WTC11 (cell line): ENCODE measurements at regions not wholly inside any gene's neighbourhood (a gene's known extent, or its start where the extent isn't known, plus 50 kb on each side); places are given as distances from the start of the nearest gene placed in this dataset.

ENCODE experiments used
- GABPB1 ChIP-seq: sonication (generic); formaldehyde crosslinking; IDR thresholded peaks from 2 replicates; pipeline ENCODE4 v1.8.1; 2023; ENCODE audit warnings: mild to moderate bottlenecking, missing genetic modification reagents
- NFYB ChIP-seq: sonication (generic); formaldehyde crosslinking; conservative IDR thresholded peaks from 2 replicates; pipeline ENCODE4 v1.8.0; 2022; ENCODE audit warnings: low read depth, missing genetic modification reagents
- NR2C2 ChIP-seq: sonication (generic); formaldehyde crosslinking; IDR thresholded peaks from 2 replicates; pipeline ENCODE4 v1.8.0; 2022; ENCODE audit warnings: mild to moderate bottlenecking, missing genetic modification reagents
- SP1 ChIP-seq: sonication (generic); formaldehyde crosslinking; conservative IDR thresholded peaks from 2 replicates; pipeline ENCODE4 v1.8.1; 2022; ENCODE audit warnings: missing genetic modification reagents
- TF ChIP-seq, protein P1 (sequence below): fragments of 200-600 bp; IDR thresholded peaks from 2 replicates; pipeline ENCODE4 v1.8.0; 2022; ENCODE audit warnings: antibody characterized with exemption
- TF ChIP-seq, protein P2 (sequence below): sonication (generic); formaldehyde crosslinking; IDR thresholded peaks from 2 replicates; pipeline ENCODE4 v1.8.1; 2022; ENCODE audit warnings: mild to moderate bottlenecking, missing genetic modification reagents, moderate library complexity, borderline replicate concordance
- TF ChIP-seq, protein P3 (sequence below): sonication (generic); formaldehyde crosslinking; IDR thresholded peaks from 2 replicates; pipeline ENCODE4 v1.8.1; 2023; ENCODE audit warnings: mild to moderate bottlenecking, missing genetic modification reagents
- TF ChIP-seq, protein P4 (sequence below): sonication (generic); formaldehyde crosslinking; IDR thresholded peaks from 2 replicates; pipeline ENCODE4 v1.8.1; 2023; ENCODE audit warnings: mild to moderate bottlenecking, missing genetic modification reagents, borderline replicate concordance
- TF ChIP-seq, protein P5 (sequence below): sonication (generic); formaldehyde crosslinking; IDR thresholded peaks from 2 replicates; pipeline ENCODE4 v1.8.1; 2022; ENCODE audit warnings: low read depth, missing genetic modification reagents, borderline replicate concordance
- TF ChIP-seq, protein P6 (sequence below): sonication (generic); formaldehyde crosslinking; IDR thresholded peaks from 2 replicates; pipeline ENCODE4 v1.8.0; 2022; ENCODE audit warnings: mild to moderate bottlenecking, missing genetic modification reagents
- TF ChIP-seq, protein P7 (sequence below): sonication (generic); formaldehyde crosslinking; IDR thresholded peaks from 2 replicates; pipeline ENCODE4 v1.8.0; 2022; ENCODE audit warnings: mild to moderate bottlenecking, missing genetic modification reagents

DNA sequence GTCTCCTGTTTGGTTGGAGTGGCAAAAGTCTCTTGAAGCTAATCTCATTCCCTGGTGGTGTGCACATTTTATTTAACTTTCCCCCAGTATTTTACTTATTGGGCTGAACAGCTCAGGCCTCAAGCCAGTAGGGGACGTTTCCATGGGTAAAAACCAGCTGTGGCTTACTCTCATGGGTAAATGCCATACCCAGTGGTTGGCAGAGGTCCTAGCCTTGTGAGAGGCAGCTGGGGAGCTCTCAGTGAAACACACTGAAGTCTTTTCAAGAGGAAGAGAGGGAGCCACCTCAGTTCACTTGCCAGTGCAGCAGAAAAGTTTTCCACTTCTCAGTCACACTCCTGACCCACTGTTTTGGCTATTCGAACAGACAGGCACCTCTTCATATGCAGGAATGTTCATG is 1964.2 kb downstream of the ARAP2 start:
- TF ChIP-seq, protein P1, sequence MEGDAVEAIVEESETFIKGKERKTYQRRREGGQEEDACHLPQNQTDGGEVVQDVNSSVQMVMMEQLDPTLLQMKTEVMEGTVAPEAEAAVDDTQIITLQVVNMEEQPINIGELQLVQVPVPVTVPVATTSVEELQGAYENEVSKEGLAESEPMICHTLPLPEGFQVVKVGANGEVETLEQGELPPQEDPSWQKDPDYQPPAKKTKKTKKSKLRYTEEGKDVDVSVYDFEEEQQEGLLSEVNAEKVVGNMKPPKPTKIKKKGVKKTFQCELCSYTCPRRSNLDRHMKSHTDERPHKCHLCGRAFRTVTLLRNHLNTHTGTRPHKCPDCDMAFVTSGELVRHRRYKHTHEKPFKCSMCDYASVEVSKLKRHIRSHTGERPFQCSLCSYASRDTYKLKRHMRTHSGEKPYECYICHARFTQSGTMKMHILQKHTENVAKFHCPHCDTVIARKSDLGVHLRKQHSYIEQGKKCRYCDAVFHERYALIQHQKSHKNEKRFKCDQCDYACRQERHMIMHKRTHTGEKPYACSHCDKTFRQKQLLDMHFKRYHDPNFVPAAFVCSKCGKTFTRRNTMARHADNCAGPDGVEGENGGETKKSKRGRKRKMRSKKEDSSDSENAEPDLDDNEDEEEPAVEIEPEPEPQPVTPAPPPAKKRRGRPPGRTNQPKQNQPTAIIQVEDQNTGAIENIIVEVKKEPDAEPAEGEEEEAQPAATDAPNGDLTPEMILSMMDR: no peak
- TF ChIP-seq, protein P2, sequence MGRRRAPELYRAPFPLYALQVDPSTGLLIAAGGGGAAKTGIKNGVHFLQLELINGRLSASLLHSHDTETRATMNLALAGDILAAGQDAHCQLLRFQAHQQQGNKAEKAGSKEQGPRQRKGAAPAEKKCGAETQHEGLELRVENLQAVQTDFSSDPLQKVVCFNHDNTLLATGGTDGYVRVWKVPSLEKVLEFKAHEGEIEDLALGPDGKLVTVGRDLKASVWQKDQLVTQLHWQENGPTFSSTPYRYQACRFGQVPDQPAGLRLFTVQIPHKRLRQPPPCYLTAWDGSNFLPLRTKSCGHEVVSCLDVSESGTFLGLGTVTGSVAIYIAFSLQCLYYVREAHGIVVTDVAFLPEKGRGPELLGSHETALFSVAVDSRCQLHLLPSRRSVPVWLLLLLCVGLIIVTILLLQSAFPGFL (CRISPR knock-in tag): no peak
- TF ChIP-seq, protein P3, sequence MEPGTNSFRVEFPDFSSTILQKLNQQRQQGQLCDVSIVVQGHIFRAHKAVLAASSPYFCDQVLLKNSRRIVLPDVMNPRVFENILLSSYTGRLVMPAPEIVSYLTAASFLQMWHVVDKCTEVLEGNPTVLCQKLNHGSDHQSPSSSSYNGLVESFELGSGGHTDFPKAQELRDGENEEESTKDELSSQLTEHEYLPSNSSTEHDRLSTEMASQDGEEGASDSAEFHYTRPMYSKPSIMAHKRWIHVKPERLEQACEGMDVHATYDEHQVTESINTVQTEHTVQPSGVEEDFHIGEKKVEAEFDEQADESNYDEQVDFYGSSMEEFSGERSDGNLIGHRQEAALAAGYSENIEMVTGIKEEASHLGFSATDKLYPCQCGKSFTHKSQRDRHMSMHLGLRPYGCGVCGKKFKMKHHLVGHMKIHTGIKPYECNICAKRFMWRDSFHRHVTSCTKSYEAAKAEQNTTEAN (CRISPR knock-in tag): no peak
- TF ChIP-seq, protein P4, sequence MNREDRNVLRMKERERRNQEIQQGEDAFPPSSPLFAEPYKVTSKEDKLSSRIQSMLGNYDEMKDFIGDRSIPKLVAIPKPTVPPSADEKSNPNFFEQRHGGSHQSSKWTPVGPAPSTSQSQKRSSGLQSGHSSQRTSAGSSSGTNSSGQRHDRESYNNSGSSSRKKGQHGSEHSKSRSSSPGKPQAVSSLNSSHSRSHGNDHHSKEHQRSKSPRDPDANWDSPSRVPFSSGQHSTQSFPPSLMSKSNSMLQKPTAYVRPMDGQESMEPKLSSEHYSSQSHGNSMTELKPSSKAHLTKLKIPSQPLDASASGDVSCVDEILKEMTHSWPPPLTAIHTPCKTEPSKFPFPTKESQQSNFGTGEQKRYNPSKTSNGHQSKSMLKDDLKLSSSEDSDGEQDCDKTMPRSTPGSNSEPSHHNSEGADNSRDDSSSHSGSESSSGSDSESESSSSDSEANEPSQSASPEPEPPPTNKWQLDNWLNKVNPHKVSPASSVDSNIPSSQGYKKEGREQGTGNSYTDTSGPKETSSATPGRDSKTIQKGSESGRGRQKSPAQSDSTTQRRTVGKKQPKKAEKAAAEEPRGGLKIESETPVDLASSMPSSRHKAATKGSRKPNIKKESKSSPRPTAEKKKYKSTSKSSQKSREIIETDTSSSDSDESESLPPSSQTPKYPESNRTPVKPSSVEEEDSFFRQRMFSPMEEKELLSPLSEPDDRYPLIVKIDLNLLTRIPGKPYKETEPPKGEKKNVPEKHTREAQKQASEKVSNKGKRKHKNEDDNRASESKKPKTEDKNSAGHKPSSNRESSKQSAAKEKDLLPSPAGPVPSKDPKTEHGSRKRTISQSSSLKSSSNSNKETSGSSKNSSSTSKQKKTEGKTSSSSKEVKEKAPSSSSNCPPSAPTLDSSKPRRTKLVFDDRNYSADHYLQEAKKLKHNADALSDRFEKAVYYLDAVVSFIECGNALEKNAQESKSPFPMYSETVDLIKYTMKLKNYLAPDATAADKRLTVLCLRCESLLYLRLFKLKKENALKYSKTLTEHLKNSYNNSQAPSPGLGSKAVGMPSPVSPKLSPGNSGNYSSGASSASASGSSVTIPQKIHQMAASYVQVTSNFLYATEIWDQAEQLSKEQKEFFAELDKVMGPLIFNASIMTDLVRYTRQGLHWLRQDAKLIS (CRISPR knock-in tag): no peak
- TF ChIP-seq SP1 (no peak), GABPB1 (no peak), NFYB (CRISPR knock-in tag) (no peak), NR2C2 (CRISPR knock-in tag) (no peak)
- TF ChIP-seq, protein P5, sequence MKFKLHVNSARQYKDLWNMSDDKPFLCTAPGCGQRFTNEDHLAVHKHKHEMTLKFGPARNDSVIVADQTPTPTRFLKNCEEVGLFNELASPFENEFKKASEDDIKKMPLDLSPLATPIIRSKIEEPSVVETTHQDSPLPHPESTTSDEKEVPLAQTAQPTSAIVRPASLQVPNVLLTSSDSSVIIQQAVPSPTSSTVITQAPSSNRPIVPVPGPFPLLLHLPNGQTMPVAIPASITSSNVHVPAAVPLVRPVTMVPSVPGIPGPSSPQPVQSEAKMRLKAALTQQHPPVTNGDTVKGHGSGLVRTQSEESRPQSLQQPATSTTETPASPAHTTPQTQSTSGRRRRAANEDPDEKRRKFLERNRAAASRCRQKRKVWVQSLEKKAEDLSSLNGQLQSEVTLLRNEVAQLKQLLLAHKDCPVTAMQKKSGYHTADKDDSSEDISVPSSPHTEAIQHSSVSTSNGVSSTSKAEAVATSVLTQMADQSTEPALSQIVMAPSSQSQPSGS: no peak
- TF ChIP-seq, protein P6, sequence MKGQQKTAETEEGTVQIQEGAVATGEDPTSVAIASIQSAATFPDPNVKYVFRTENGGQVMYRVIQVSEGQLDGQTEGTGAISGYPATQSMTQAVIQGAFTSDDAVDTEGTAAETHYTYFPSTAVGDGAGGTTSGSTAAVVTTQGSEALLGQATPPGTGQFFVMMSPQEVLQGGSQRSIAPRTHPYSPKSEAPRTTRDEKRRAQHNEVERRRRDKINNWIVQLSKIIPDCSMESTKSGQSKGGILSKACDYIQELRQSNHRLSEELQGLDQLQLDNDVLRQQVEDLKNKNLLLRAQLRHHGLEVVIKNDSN (CRISPR knock-in tag): no peak
- TF ChIP-seq, protein P7, sequence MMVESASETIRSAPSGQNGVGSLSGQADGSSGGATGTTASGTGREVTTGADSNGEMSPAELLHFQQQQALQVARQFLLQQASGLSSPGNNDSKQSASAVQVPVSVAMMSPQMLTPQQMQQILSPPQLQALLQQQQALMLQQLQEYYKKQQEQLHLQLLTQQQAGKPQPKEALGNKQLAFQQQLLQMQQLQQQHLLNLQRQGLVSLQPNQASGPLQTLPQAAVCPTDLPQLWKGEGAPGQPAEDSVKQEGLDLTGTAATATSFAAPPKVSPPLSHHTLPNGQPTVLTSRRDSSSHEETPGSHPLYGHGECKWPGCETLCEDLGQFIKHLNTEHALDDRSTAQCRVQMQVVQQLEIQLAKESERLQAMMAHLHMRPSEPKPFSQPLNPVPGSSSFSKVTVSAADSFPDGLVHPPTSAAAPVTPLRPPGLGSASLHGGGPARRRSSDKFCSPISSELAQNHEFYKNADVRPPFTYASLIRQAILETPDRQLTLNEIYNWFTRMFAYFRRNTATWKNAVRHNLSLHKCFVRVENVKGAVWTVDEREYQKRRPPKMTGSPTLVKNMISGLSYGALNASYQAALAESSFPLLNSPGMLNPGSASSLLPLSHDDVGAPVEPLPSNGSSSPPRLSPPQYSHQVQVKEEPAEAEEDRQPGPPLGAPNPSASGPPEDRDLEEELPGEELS (CRISPR knock-in tag): no peak
